GM18519 (cell line): ENCODE measurements at regions not wholly inside any gene's neighbourhood (a gene's known extent, or its start where the extent isn't known, plus 50 kb on each side); places are given as distances from the start of the nearest gene placed in this dataset.

Experiments
- ATAC-seq: cut with Tn5 transposase; IDR thresholded peaks from one replicate; pipeline ENCODE4 v1.9.1; 2021; ENCODE audit warnings: mild to moderate bottlenecking, moderate library complexity; ENCODE audit not compliant: unreplicated experiment, low FRiP score

- no peak for ATAC-seq
These were observed 81.6 kb downstream of the SLC5A7 start for GRCh38 chr2:108067820-108068405.

- ATAC-seq: no peak
These were observed 83.4 kb downstream of the SLC5A7 start for GRCh38 chr2:108069515-108070310.

GRCh38 chr2:108073415-108074072 lies 87.2 kb downstream of the SLC5A7 start:
- ATAC-seq: no peak

- ATAC-seq: no peak
These were observed 87.8 kb downstream of the SLC5A7 start for GRCh38 chr2:108074150-108074549.

- ATAC-seq: no peak
These were observed 88.6 kb downstream of the SLC5A7 start for GRCh38 chr2:108074946-108075345.

GRCh38 chr2:108076527-108076926 lies 90.2 kb downstream of the SLC5A7 start:
- ATAC-seq: no peak

GRCh38 chr2:108079736-108080135 lies 93.4 kb downstream of the SLC5A7 start:
- no peak for ATAC-seq

- no peak for ATAC-seq
These were observed 93.9 kb downstream of the SLC5A7 start for GRCh38 chr2:108080177-108080576.

GRCh38 chr2:108082978-108083377 lies 96.7 kb downstream of the SLC5A7 start:
- ATAC-seq: no peak

GRCh38 chr2:108084311-108084710 lies 98.0 kb downstream of the SLC5A7 start:
- ATAC-seq: no peak

GRCh38 chr2:108092886-108093285 lies 106.6 kb downstream of the SLC5A7 start:
- ATAC-seq: no peak

- ATAC-seq: no peak
These were observed 115.2 kb downstream of the SLC5A7 start for GRCh38 chr2:108101481-108101880.

GRCh38 chr2:108106731-108107130 lies 120.4 kb downstream of the SLC5A7 start:
- ATAC-seq: no peak

- ATAC-seq: no peak
These were observed 125.6 kb downstream of the SLC5A7 start for GRCh38 chr2:108111936-108112335.

- ATAC-seq: no peak
These were observed 123.9 kb upstream of the SULT1C3 start for GRCh38 chr2:108115868-108116267.

GRCh38 chr2:108118996-108119395 lies 120.8 kb upstream of the SULT1C3 start:
- no peak for ATAC-seq

- ATAC-seq: no peak
These were observed 120.3 kb upstream of the SULT1C3 start for GRCh38 chr2:108119492-108119891.

GRCh38 chr2:108124736-108125495 lies 114.9 kb upstream of the SULT1C3 start:
- ATAC-seq: no peak

GRCh38 chr2:108125581-108125980 lies 114.2 kb upstream of the SULT1C3 start:
- ATAC-seq: no peak

GRCh38 chr2:108128249-108128648 lies 111.5 kb upstream of the SULT1C3 start:
- ATAC-seq: no peak

GRCh38 chr2:108129636-108130035 lies 110.1 kb upstream of the SULT1C3 start:
- no peak for ATAC-seq
